KMS-11 (cell line): ENCODE measurements at regions not wholly inside any gene's neighbourhood (a gene's known extent, or its start where the extent isn't known, plus 50 kb on each side); places are given as distances from the start of the nearest gene placed in this dataset.

Experiments used
- H2AFZ ChIP-seq: fragments of 200-600 bp; sonication (generic); 2 replicates; pipeline ENCODE4 v1.6.1; 2016; ENCODE audit warnings: antibody characterized with exemption, mixed run types, low read depth
- H3K27ac ChIP-seq: fragments of 200-600 bp; sonication (generic); 2 replicates; pipeline ENCODE4 v1.6.1; 2016; ENCODE audit warnings: mild to moderate bottlenecking, mixed run types
- H3K27me3 ChIP-seq: fragments of 200-600 bp; sonication (generic); 2 replicates; pipeline ENCODE4 v1.6.1; 2017; ENCODE audit warnings: mild to moderate bottlenecking, low read depth, mixed run types, moderate library complexity; ENCODE audit not compliant: insufficient read depth
- H3K36me3 ChIP-seq: fragments of 200-600 bp; sonication (generic); 2 replicates; pipeline ENCODE4 v1.6.1; 2017; ENCODE audit warnings: mild to moderate bottlenecking, mixed run types; ENCODE audit not compliant: insufficient read depth
- H3K4me1 ChIP-seq: fragments of 200-600 bp; sonication (generic); 2 replicates; pipeline ENCODE4 v1.6.1; 2016; ENCODE audit warnings: mild to moderate bottlenecking, low read depth, mixed run types; ENCODE audit not compliant: poor library complexity, severe bottlenecking
- H3K4me2 ChIP-seq: fragments of 200-600 bp; sonication (generic); 2 replicates; pipeline ENCODE4 v1.7.0; 2016; ENCODE audit warnings: mild to moderate bottlenecking, mixed run types
- H3K4me3 ChIP-seq: fragments of 200-600 bp; sonication (generic); IDR thresholded peaks from 2 replicates; pipeline ENCODE4 v1.6.1; 2017; ENCODE audit warnings: low read depth, low read length, mixed read lengths; ENCODE audit not compliant: insufficient read depth
- H3K79me2 ChIP-seq: fragments of 200-600 bp; sonication (generic); 2 replicates; pipeline ENCODE4 v1.6.1; 2016; ENCODE audit warnings: low read depth, mixed run types; ENCODE audit not compliant: insufficient read depth
- H3K9ac ChIP-seq: fragments of 200-600 bp; sonication (generic); 2 replicates; pipeline ENCODE4 v1.6.1; 2016; ENCODE audit warnings: mild to moderate bottlenecking, mixed run types
- H4K20me1 ChIP-seq: fragments of 200-600 bp; sonication (generic); 2 replicates; pipeline ENCODE4 v1.6.1; 2016; ENCODE audit warnings: mild to moderate bottlenecking, mixed run types; ENCODE audit not compliant: insufficient read depth
- TF ChIP-seq, protein P1 (sequence below): fragments of 200-600 bp; sonication (generic); conservative IDR thresholded peaks from 2 replicates; pipeline ENCODE4 v1.6.1; 2017; ENCODE audit warnings: low read depth, mild to moderate bottlenecking, antibody characterized with exemption, low read length, moderate library complexity, mixed read lengths

DNA sequence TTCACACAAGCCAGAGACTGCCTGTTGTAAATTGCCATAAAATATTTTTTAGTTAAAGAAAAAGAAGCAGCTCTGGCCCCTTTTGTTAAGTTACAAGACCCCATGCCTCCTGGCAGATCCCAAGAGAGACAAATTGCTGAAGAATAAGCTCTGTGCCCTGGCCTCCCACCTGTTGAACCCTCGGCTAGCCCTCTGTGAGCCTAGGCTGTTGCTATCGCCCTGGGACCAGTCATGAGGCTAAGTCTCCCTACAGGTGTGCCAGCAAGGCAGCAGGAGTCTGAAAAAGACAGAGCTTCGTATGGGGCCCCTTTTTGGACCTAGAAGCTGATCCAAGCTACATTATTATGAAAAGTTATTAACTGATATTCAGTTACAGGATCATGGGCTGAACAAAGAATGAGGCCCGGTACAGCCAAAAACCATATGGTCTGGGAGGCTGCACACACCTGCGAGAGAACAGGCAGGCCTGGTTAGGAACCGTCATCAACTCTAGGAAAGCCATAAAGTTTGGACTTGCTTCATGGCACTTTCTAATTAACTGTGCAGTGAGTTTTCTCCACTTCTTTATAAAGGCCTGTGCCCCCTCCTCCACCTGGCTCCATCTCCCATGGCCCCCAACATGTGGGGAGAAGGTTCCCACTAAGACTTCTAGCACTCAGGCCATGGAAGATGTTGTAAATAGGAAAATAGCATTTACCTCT, 384.7 kb downstream of the ENC1 start:
- no peak overlapping the region for H3K9ac ChIP-seq
- H4K20me1 ChIP-seq: no peaks in the 10 kb centered on the region
- TF ChIP-seq, protein P1, sequence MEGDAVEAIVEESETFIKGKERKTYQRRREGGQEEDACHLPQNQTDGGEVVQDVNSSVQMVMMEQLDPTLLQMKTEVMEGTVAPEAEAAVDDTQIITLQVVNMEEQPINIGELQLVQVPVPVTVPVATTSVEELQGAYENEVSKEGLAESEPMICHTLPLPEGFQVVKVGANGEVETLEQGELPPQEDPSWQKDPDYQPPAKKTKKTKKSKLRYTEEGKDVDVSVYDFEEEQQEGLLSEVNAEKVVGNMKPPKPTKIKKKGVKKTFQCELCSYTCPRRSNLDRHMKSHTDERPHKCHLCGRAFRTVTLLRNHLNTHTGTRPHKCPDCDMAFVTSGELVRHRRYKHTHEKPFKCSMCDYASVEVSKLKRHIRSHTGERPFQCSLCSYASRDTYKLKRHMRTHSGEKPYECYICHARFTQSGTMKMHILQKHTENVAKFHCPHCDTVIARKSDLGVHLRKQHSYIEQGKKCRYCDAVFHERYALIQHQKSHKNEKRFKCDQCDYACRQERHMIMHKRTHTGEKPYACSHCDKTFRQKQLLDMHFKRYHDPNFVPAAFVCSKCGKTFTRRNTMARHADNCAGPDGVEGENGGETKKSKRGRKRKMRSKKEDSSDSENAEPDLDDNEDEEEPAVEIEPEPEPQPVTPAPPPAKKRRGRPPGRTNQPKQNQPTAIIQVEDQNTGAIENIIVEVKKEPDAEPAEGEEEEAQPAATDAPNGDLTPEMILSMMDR: no peak
- H3K4me3 ChIP-seq: no peak overlapping the region
- no peaks in the 10 kb centered on the region for H3K79me2 ChIP-seq
- H3K4me1 ChIP-seq: peaks cover 51% of the 10 kb centered on the region
- H3K36me3 ChIP-seq: no peaks in the 10 kb centered on the region
- H2AFZ ChIP-seq: no peak overlapping the region
- H3K27ac ChIP-seq: no peak overlapping the region
- H3K4me2 ChIP-seq: no peak overlapping the region
- no peaks in the 10 kb centered on the region for H3K27me3 ChIP-seq

DNA sequence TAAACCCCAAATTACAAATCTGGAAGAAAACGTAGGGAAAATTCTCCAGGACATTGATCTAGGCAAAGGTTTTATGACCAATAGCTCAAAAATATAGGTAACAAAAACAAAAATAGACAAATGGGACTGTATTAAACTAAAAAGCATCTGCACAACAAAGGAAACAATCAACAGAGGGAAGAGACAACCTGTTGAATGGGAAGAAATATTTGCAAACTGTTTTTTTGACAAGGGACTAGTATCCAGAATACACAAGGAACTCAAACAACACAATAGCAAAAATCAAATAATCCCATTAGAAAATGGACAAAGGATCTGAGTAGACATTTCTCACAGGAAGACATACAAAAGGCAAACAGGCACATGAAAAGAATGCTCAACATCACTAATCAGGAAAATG, 386.3 kb downstream of the ENC1 start:
- Histone ChIP-seq H3K27me3 (no peaks in the 10 kb centered on the region), H3K4me2 (no peak overlapping the region), H4K20me1 (no peaks in the 10 kb centered on the region), H3K79me2 (no peaks in the 10 kb centered on the region), H3K4me1 (peaks cover 35% of the 10 kb centered on the region), H3K27ac (no peak overlapping the region), H3K9ac (no peak overlapping the region), H3K36me3 (no peaks in the 10 kb centered on the region), H2AFZ (no peak overlapping the region), H3K4me3 (no peak overlapping the region)
- TF ChIP-seq, protein P1: no peak

DNA sequence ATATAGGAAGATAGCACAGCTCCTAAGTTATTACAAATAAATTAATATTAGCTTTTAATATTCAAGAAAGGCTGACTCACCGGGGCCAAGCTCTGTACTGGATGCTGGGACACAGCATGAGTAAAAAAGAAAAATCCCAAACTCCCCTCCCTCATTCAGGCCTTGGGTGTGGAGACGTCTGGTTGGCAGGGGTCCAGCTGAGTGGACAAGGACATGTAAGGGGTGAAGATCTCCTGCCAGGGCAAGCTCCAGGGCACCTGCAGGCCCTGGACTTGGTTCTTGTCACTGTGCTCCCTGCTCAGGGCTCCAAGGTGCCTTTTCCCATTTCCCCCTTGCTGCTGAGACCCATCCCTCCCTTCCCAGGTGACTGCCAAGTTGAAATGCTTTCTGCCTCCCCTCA, 388.5 kb downstream of the ENC1 start:
- TF ChIP-seq, protein P1: no peak
- H3K27ac ChIP-seq: no peak overlapping the region
- H3K79me2 ChIP-seq: no peaks in the 10 kb centered on the region
- no peak overlapping the region for H3K4me2 ChIP-seq
- H2AFZ ChIP-seq: no peak overlapping the region
- no peak overlapping the region for H3K4me3 ChIP-seq
- H3K4me1 ChIP-seq: peaks cover 13% of the 10 kb centered on the region
- no peaks in the 10 kb centered on the region for H3K27me3 ChIP-seq
- no peaks in the 10 kb centered on the region for H3K36me3 ChIP-seq
- no peak overlapping the region for H3K9ac ChIP-seq
- no peaks in the 10 kb centered on the region for H4K20me1 ChIP-seq

DNA sequence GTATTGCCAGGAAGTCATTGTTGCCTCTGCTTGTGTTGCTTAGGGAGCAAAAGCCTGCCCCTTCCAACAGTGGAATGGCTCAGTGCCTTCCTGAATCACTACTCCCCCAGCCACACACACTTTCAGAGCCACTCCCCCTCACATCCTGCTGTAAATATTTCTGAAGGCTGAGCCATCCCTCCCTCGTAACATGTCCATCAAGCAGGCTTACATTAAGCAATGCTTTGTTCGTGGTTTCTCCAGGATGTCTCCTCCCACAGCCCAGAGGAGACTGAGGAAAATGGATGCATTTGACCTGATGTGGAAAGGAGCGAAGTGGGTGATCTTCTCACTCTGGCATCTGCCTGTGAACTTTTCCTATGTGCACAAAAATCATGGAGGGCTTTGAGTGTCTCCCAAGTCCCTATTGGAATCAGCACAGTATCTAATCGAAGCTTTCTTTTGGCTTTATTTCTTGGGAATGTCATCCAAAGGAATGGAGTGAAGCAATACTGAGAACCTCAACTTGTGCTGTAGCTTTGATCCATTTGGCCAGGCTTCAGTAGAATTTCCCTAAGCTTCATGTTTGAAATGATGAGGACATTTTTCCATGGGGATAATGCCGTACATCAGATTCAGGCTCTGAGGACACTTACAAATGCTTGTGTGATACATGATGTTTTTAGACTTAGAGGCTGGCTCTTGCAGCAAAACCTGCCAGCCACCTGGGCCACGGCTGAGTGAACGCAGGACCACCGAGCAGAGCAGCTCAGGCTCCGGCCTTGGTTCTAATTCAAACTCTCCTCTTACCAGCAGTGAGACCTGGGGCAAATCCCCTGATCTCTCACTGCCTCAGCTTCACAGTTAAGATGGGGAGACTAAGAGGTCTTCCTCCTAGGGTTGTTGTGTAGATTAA, 389.1 kb downstream of the ENC1 start:
- no peak overlapping the region for H3K4me2 ChIP-seq
- H3K27ac ChIP-seq: no peak overlapping the region
- TF ChIP-seq, protein P1: no peak
- H2AFZ ChIP-seq: no peak overlapping the region
- no peaks in the 10 kb centered on the region for H3K79me2 ChIP-seq
- peaks cover 6% of the 10 kb centered on the region for H3K4me1 ChIP-seq
- H3K9ac ChIP-seq: no peak overlapping the region
- H3K27me3 ChIP-seq: no peaks in the 10 kb centered on the region
- no peaks in the 10 kb centered on the region for H4K20me1 ChIP-seq
- H3K4me3 ChIP-seq: no peak overlapping the region
- H3K36me3 ChIP-seq: no peaks in the 10 kb centered on the region
